ENCODE measurements at regions not wholly inside any gene's neighbourhood (a gene's known extent, or its start where the extent isn't known, plus 50 kb on each side); places are given as distances from the start of the nearest gene placed in this dataset.

- no peak for DNase-seq (ENCODE audit: low read depth, low spot score)
- Mint-ChIP-seq H3K27ac (ENCODE audit: unreplicated experiment) (no peak overlapping the region), H3K9me3 (peaks cover 10% of the 10 kb centered on the region), H3K4me1 (peaks cover 17% of the 10 kb centered on the region), H3K4me3 (no peak overlapping the region), H3K36me3 (ENCODE audit: low read depth) (no peaks in the 10 kb centered on the region), H3K27me3 (ENCODE audit: low read depth) (no peaks in the 10 kb centered on the region)
- TF ChIP-seq CTCF (conservative IDR thresholded peaks at IDR 0.05): no peak
These were observed 289.8 kb downstream of the ARPP21 start for GRCh38 chr3:35929158-35929557.

- DNase-seq (ENCODE audit: low read depth, low spot score): no peak
- Mint-ChIP-seq H3K4me1 (peaks cover 15% of the 10 kb centered on the region), H3K36me3 (ENCODE audit: low read depth) (no peaks in the 10 kb centered on the region), H3K27me3 (ENCODE audit: low read depth) (no peaks in the 10 kb centered on the region), H3K4me3 (no peak overlapping the region), H3K9me3 (peaks cover 1% of the 10 kb centered on the region), H3K27ac (ENCODE audit: unreplicated experiment) (no peak overlapping the region)
- no peak for TF ChIP-seq CTCF (conservative IDR thresholded peaks at IDR 0.05)
These were observed 292.5 kb downstream of the ARPP21 start for GRCh38 chr3:35931867-35932266.

- no peak for DNase-seq (ENCODE audit: low read depth, low spot score)
- no peaks in the 10 kb centered on the region for H3K36me3 Mint-ChIP-seq (ENCODE audit: low read depth)
- H3K27me3 Mint-ChIP-seq (ENCODE audit: low read depth): no peaks in the 10 kb centered on the region
- peaks cover 9% of the 10 kb centered on the region for H3K4me1 Mint-ChIP-seq
- H3K9me3 Mint-ChIP-seq: no peaks in the 10 kb centered on the region
- no peak overlapping the region for H3K4me3 Mint-ChIP-seq
- TF ChIP-seq CTCF (conservative IDR thresholded peaks at IDR 0.05): no peak
- H3K27ac Mint-ChIP-seq (ENCODE audit: unreplicated experiment): no peak overlapping the region
These were observed 293.7 kb downstream of the ARPP21 start for GRCh38 chr3:35932995-35933394.

GRCh38 chr3:35936571-35936970 lies 297.2 kb downstream of the ARPP21 start:
- H3K27ac Mint-ChIP-seq (ENCODE audit: unreplicated experiment): no peak overlapping the region
- DNase-seq (ENCODE audit: low read depth, low spot score): no peak
- H3K4me3 Mint-ChIP-seq: no peak overlapping the region
- no peaks in the 10 kb centered on the region for H3K27me3 Mint-ChIP-seq (ENCODE audit: low read depth)
- peaks cover 7% of the 10 kb centered on the region for H3K4me1 Mint-ChIP-seq
- no peak for TF ChIP-seq CTCF (conservative IDR thresholded peaks at IDR 0.05)
- H3K36me3 Mint-ChIP-seq (ENCODE audit: low read depth): no peaks in the 10 kb centered on the region
- H3K9me3 Mint-ChIP-seq: no peaks in the 10 kb centered on the region

- no peak for TF ChIP-seq CTCF (conservative IDR thresholded peaks at IDR 0.05)
- Mint-ChIP-seq H3K4me3 (no peak overlapping the region), H3K27me3 (ENCODE audit: low read depth) (peaks cover under 1% of the 10 kb centered on the region), H3K36me3 (ENCODE audit: low read depth) (no peaks in the 10 kb centered on the region), H3K27ac (ENCODE audit: unreplicated experiment) (no peak overlapping the region), H3K9me3 (no peaks in the 10 kb centered on the region), H3K4me1 (no peaks in the 10 kb centered on the region)
- DNase-seq (ENCODE audit: low read depth, low spot score): no peak
These were observed 305.8 kb downstream of the ARPP21 start for GRCh38 chr3:35944926-35945710.

Measured in neural crest cell (in vitro differentiated cells).